Endothelial cell of umbilical vein (primary cell): ENCODE measurements at regions not wholly inside any gene's neighbourhood (a gene's known extent, or its start where the extent isn't known, plus 50 kb on each side); places are given as distances from the start of the nearest gene placed in this dataset.

Experiments
- BruUV-seq: library from RNA; stranded (reverse); fragments of 400-500 nt; replicated peaks from 2 replicates; lab custom pipeline; 2021; lab: Mats Ljungman, UMichigan
- CTCF ChIA-PET: fragments of 300-600, 350-600 bp; sonication (Branson Sonifier 250); formaldehyde crosslinking; loops from one replicate; lab custom pipeline; 2021; ENCODE audit warnings: antibody characterized with exemption, inconsistent platforms; lab: Charles Lee
- POLR2A ChIA-PET: fragments of 300-600, 350-600 bp; sonication (Branson Sonifier 250); formaldehyde crosslinking; loops from one replicate; lab custom pipeline; 2021; ENCODE audit warnings: antibody characterized with exemption, inconsistent platforms; lab: Charles Lee
- DNase-seq: peaks from one replicate; pipeline ENCODE4 v3.0.0-alpha.2; 2011; ENCODE audit warnings: low read depth, low spot score
- FAIRE-seq: peaks from 2 replicates; lab custom pipeline; 2011; peaks lifted over from hg19 to GRCh38; lab: Jason Lieb, UNC
- H2AFZ ChIP-seq: 2 replicates; pipeline ENCODE4 v1.6.0; 2012; ENCODE audit warnings: low read depth, low read length, control low read depth, inconsistent platforms
- H3K27ac ChIP-seq: 2 replicates; pipeline ENCODE4 v1.5.1; 2011; ENCODE audit warnings: low read depth, mild to moderate bottlenecking, control low read depth, low read length, moderate library complexity; ENCODE audit not compliant: insufficient read depth
- H3K27me3 ChIP-seq, 2 experiments: 2 replicates each; pipeline versions ENCODE4 v1.6.0 to v1.6.1; 2011; ENCODE audit warnings: low read length in 2 of 2, mixed read lengths in 1 of 2; ENCODE audit not compliant: control insufficient read depth in 2 of 2, insufficient read depth in 2 of 2
- H3K36me3 ChIP-seq, 2 experiments: 2 replicates in 1 of 2; 3 replicates in 1 of 2; pipeline ENCODE4 v1.5.1; 2011; ENCODE audit warnings: low read length in 2 of 2, mild to moderate bottlenecking in 1 of 2, moderate library complexity in 1 of 2; ENCODE audit not compliant: control insufficient read depth in 2 of 2, insufficient read depth in 2 of 2; ENCODE audit errors: extremely low read depth in 1 of 2
- H3K4me1 ChIP-seq: 3 replicates; pipeline ENCODE4 v1.5.1; 2011; ENCODE audit warnings: mild to moderate bottlenecking, low read length; ENCODE audit not compliant: control insufficient read depth, insufficient read depth; ENCODE audit errors: extremely low read depth
- H3K4me2 ChIP-seq: 2 replicates; pipeline ENCODE4 v1.6.1; 2011; ENCODE audit warnings: low read length, control low read depth, mixed read lengths; ENCODE audit not compliant: insufficient read depth
- H3K4me3 ChIP-seq, 3 experiments: fragments of 200-600 bp in 1 of 3; sonication (generic), shearing (Covaris generic) in 1 of 3; replicated peaks in 1 of 3; 2 replicates each; pipeline ENCODE4 v1.5.1; 2011 to 2016; ENCODE audit warnings: control low read depth in 3 of 3, low read length in 3 of 3, mild to moderate bottlenecking in 2 of 3, inconsistent platforms in 1 of 3, low read depth in 1 of 3, moderate library complexity in 1 of 3; ENCODE audit not compliant: insufficient read depth in 1 of 3
- H3K79me2 ChIP-seq: 2 replicates; pipeline ENCODE4 v1.6.0; 2012; ENCODE audit warnings: low read length, inconsistent platforms; ENCODE audit not compliant: control insufficient read depth, insufficient read depth
- H3K9ac ChIP-seq: replicated peaks from 2 replicates; pipeline ENCODE3; 2011; ENCODE audit warnings: low read length, control low read depth; ENCODE audit not compliant: insufficient read depth; ENCODE audit errors: extremely low read depth
- H3K9me1 ChIP-seq: replicated peaks from 3 replicates; pipeline ENCODE4 v1.6.0; 2011; ENCODE audit warnings: mild to moderate bottlenecking, low read length; ENCODE audit not compliant: control insufficient read depth, insufficient read depth; ENCODE audit errors: extremely low read depth
- H3K9me3 ChIP-seq: replicated peaks from 2 replicates; pipeline ENCODE4 v1.5.1; 2012; ENCODE audit warnings: low read length, inconsistent platforms; ENCODE audit not compliant: control insufficient read depth, insufficient read depth
- H4K20me1 ChIP-seq: replicated peaks from 2 replicates; pipeline ENCODE3; 2011; ENCODE audit warnings: mild to moderate bottlenecking, low read length; ENCODE audit not compliant: control insufficient read depth, insufficient read depth; ENCODE audit errors: extremely low read depth
- EZH2 ChIP-seq: IDR thresholded peaks from 2 replicates; pipeline ENCODE4 v1.6.1; 2012; ENCODE audit warnings: borderline replicate concordance, low read depth, mild to moderate bottlenecking, moderate library complexity, low read length, inconsistent platforms; ENCODE audit not compliant: severe bottlenecking
- FOS ChIP-seq: IDR thresholded peaks from 2 replicates; pipeline ENCODE4 v1.6.1; 2011; ENCODE audit warnings: mild to moderate bottlenecking, low read length, moderate library complexity, borderline replicate concordance; ENCODE audit not compliant: insufficient read depth
- GATA2 ChIP-seq: IDR thresholded peaks from 2 replicates; pipeline ENCODE4 v1.7.0; 2011; ENCODE audit warnings: low read depth, mild to moderate bottlenecking, moderate library complexity, mixed read lengths, low read length; ENCODE audit not compliant: insufficient read length, insufficient read depth
- JUN ChIP-seq: IDR thresholded peaks from 2 replicates; pipeline ENCODE4 v1.6.1; 2011; ENCODE audit warnings: borderline replicate concordance, low read depth; ENCODE audit not compliant: insufficient read length, insufficient read depth
- MYC ChIP-seq: IDR thresholded peaks from one replicate; pipeline ENCODE4 v1.6.1; 2011; ENCODE audit warnings: mild to moderate bottlenecking, low read depth, low read length
- POLR2A ChIP-seq: IDR thresholded peaks from 2 replicates; pipeline ENCODE4 v1.6.1; 2012; ENCODE audit warnings: low read depth, mild to moderate bottlenecking, control low read depth, low read length
- POLR2AphosphoS5 ChIP-seq: IDR thresholded peaks from 2 replicates; pipeline ENCODE4 v1.6.1; 2012; ENCODE audit warnings: low read depth, mild to moderate bottlenecking, control low read depth, low read length, moderate library complexity; ENCODE audit not compliant: insufficient read depth
- dilution Hi-C: fragments of 300-500 bp; cut with MboI; formaldehyde crosslinking; loops from one replicate; pipeline ENCODE4 v1.15.0; 2019; ENCODE audit warnings: low sequenced_read_pairs; ENCODE audit not compliant: extremely low pct_ligation_motif_present
- intact Hi-C: fragments of 100-400 bp; cut with micrococcal nuclease; formaldehyde crosslinking; loops from one replicate; pipeline ENCODE4 v1.10.0; 2022
- TF ChIP-seq, protein P1 (sequence below), 2 donors: IDR thresholded peaks; 1 replicate in 1 of 2; 2 replicates in 1 of 2; pipeline ENCODE4 v1.5.1; 2011; ENCODE audit warnings: low read length in 2 of 2, mild to moderate bottlenecking in 2 of 2, moderate library complexity in 2 of 2, control low read depth in 1 of 2, inconsistent platforms in 1 of 2, low read depth in 1 of 2; ENCODE audit not compliant: insufficient read depth in 1 of 2; ENCODE audit errors: extremely low read depth in 1 of 2
- TF ChIP-seq, protein P2 (sequence below): IDR thresholded peaks from 2 replicates; pipeline ENCODE4 v1.6.1; 2011; ENCODE audit not compliant: insufficient read depth, insufficient read length

DNA sequence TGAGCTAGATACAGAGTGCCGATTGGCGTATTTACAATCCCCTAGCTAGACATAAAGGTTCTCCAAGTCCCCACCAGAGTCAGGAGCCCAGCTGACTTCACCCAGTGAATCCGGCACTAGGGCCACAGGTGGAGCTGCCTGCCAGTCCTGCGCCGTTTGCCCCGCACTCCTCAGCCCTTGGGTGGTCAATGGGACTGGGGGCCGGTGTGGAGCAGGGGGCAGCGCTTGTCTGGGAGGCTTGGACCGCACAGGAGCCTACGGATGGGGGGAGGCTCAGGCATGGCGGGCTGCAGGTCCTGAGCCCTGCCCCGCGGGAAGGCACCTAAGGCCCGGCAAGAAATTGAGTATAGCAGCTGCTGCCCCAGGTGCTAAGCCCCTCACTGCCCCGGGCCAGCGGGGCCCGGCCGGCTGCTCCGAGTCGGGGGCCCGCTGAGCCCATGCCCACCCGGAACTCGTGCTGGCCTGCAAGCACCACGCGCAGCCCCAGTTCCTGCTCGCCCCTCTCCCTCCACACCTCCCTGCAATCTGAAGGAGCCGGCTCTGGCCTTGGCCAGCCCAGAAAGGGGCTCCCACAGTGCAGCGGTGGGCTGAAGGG lies 1113.8 kb upstream of the LRRTM3 start:
- no peak overlapping the region for H3K27ac ChIP-seq
- dilution Hi-C loops (no loop called here), intact Hi-C loops (no loop called here)
- no peak overlapping the region for H3K4me3 ChIP-seq
- H3K4me1 ChIP-seq = no peaks in the 10 kb centered on the region
- FAIRE-seq (no peak), DNase-seq (no peak)
- no peaks in the 10 kb centered on the region for H4K20me1 ChIP-seq
- H3K4me2 ChIP-seq = no peak overlapping the region
- POLR2A ChIA-PET = no interaction called here
- no peaks in the 10 kb centered on the region for H3K79me2 ChIP-seq
- no peaks in the 10 kb centered on the region for H3K9me1 ChIP-seq
- CTCF ChIA-PET = no interaction called here
- H3K27me3 ChIP-seq = no peaks in the 10 kb centered on the region
- H3K9ac ChIP-seq = no peak overlapping the region
- TF ChIP-seq MYC (no peak), JUN (no peak), POLR2AphosphoS5 (no peak), GATA2 (no peak), FOS (no peak), EZH2 (no peak), POLR2A (no peak)
- TF ChIP-seq, protein P1, sequence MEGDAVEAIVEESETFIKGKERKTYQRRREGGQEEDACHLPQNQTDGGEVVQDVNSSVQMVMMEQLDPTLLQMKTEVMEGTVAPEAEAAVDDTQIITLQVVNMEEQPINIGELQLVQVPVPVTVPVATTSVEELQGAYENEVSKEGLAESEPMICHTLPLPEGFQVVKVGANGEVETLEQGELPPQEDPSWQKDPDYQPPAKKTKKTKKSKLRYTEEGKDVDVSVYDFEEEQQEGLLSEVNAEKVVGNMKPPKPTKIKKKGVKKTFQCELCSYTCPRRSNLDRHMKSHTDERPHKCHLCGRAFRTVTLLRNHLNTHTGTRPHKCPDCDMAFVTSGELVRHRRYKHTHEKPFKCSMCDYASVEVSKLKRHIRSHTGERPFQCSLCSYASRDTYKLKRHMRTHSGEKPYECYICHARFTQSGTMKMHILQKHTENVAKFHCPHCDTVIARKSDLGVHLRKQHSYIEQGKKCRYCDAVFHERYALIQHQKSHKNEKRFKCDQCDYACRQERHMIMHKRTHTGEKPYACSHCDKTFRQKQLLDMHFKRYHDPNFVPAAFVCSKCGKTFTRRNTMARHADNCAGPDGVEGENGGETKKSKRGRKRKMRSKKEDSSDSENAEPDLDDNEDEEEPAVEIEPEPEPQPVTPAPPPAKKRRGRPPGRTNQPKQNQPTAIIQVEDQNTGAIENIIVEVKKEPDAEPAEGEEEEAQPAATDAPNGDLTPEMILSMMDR (IDR thresholded peaks at IDR 0.05; ENCODE audit: extremely low read depth in 1 of 2, insufficient read depth in 1 of 2, low read depth in 1 of 2, low read length in 2 of 2) = no peak
- TF ChIP-seq, protein P2, sequence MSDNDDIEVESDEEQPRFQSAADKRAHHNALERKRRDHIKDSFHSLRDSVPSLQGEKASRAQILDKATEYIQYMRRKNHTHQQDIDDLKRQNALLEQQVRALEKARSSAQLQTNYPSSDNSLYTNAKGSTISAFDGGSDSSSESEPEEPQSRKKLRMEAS = no peak
- H2AFZ ChIP-seq = no peak overlapping the region
- BruUV-seq = no TSS peak
- no peaks in the 10 kb centered on the region for H3K9me3 ChIP-seq
- no peaks in the 10 kb centered on the region for H3K36me3 ChIP-seq
